ENCODE measurements at regions not wholly inside any gene's neighbourhood (a gene's known extent, or its start where the extent isn't known, plus 50 kb on each side); places are given as distances from the start of the nearest gene placed in this dataset.

- TF ChIP-seq CTCF (IDR thresholded peaks at IDR 0.05) (no peak), POLR2AphosphoS5 (IDR thresholded peaks at IDR 0.05) (no peak)
Observed at GRCh38 chr13:111872475-111873150, 194.3 kb upstream of the SOX1 start.
